Smooth muscle cell (in vitro differentiated cells): ENCODE measurements at regions not wholly inside any gene's neighbourhood (a gene's known extent, or its start where the extent isn't known, plus 50 kb on each side); places are given as distances from the start of the nearest gene placed in this dataset.

Source experiments
- DNase-seq: peaks from one replicate; lab custom pipeline; 2025; ENCODE audit not compliant: unreplicated experiment; lab: John Stamatoyannopoulos, UW
- H2AFZ ChIP-seq: fragments of 200-600 bp; sonication (generic); 2 replicates; pipeline ENCODE4 v1.6.0; 2016; ENCODE audit warnings: antibody characterized with exemption, low read depth, mild to moderate bottlenecking
- H3F3A ChIP-seq: fragments of 200-600 bp; sonication (generic); 2 replicates; pipeline ENCODE4 v1.6.0; 2017; ENCODE audit warnings: antibody characterized with exemption, low read depth
- H3K27ac ChIP-seq: fragments of 200-600 bp; sonication (generic); 2 replicates; pipeline ENCODE4 v1.5.1; 2016; ENCODE audit warnings: low read depth, mild to moderate bottlenecking
- H3K27me3 ChIP-seq: fragments of 200-600 bp; sonication (generic); 2 replicates; pipeline ENCODE4 v1.6.1; 2016; ENCODE audit warnings: low read depth, mild to moderate bottlenecking
- H3K36me3 ChIP-seq: fragments of 200-600 bp; sonication (generic); 2 replicates; pipeline ENCODE4 v1.5.1; 2016; ENCODE audit warnings: low read depth
- H3K4me1 ChIP-seq: fragments of 200-600 bp; sonication (generic); 2 replicates; pipeline ENCODE4 v1.5.1; 2016; ENCODE audit warnings: low read depth
- H3K4me2 ChIP-seq: fragments of 200-600 bp; sonication (generic); 2 replicates; pipeline ENCODE4 v1.6.0; 2016; ENCODE audit warnings: mild to moderate bottlenecking
- H3K4me3 ChIP-seq: fragments of 200-600 bp; sonication (generic); 2 replicates; pipeline ENCODE4 v1.5.1; 2016; ENCODE audit warnings: mild to moderate bottlenecking
- H3K79me2 ChIP-seq: fragments of 200-600 bp; sonication (generic); 2 replicates; pipeline ENCODE4 v1.6.0; 2016; ENCODE audit warnings: low read depth, mild to moderate bottlenecking
- H3K9ac ChIP-seq: fragments of 200-600 bp; sonication (generic); 2 replicates; pipeline ENCODE4 v1.6.0; 2016; ENCODE audit warnings: low read depth
- H3K9me3 ChIP-seq: fragments of 200-600 bp; sonication (generic); replicated peaks from 2 replicates; pipeline ENCODE4 v1.5.1; 2016; ENCODE audit warnings: low read depth
- H4K20me1 ChIP-seq: fragments of 200-600 bp; sonication (generic); 2 replicates; pipeline ENCODE4 v1.6.0; 2016; ENCODE audit warnings: low read depth
- CTCF ChIP-seq: fragments of 200-600 bp; sonication (generic); IDR thresholded peaks from 2 replicates; pipeline ENCODE4 v1.5.1; 2017; ENCODE audit warnings: borderline replicate concordance, mild to moderate bottlenecking, antibody characterized with exemption; ENCODE audit not compliant: insufficient read depth, poor library complexity, severe bottlenecking
- WGBS: methylation state at CpG from one replicate; pipeline ENCODE4 v1.1.7; 2016; ENCODE audit warnings: low lambda C conversion rate; 5-methylcytosine and 5-hydroxymethylcytosine counted together

GRCh38 chr10:130512936-130513335, 376.7 kb downstream of the GLRX3 start:
- Histone ChIP-seq H3K4me1 (no peaks in the 10 kb centered on the region), H3K27me3 (no peaks in the 10 kb centered on the region), H3K9me3 (no peaks in the 10 kb centered on the region), H4K20me1 (no peaks in the 10 kb centered on the region), H3F3A (no peaks in the 10 kb centered on the region), H3K4me3 (no peak overlapping the region), H3K79me2 (no peaks in the 10 kb centered on the region), H2AFZ (no peak overlapping the region), H3K27ac (no peak overlapping the region), H3K36me3 (no peaks in the 10 kb centered on the region), H3K9ac (no peak overlapping the region), H3K4me2 (no peak overlapping the region)
- TF ChIP-seq CTCF: no peak
- no peak for DNase-seq
- WGBS: 83% methylated on average over 1 of the region's 1 CpG

GRCh38 chr10:130513686-130514476, 377.7 kb downstream of the GLRX3 start:
- no peaks in the 10 kb centered on the region for H3K9me3 ChIP-seq
- no peak overlapping the region for H3K27ac ChIP-seq
- no peak for TF ChIP-seq CTCF
- 87% methylated on average over 13 of the region's 13 CpGs for WGBS
- H3K79me2 ChIP-seq: no peaks in the 10 kb centered on the region
- DNase-seq: no peak
- H3K4me3 ChIP-seq: no peak overlapping the region
- no peaks in the 10 kb centered on the region for H3K27me3 ChIP-seq
- H3K4me1 ChIP-seq: no peaks in the 10 kb centered on the region
- no peak overlapping the region for H3K4me2 ChIP-seq
- no peaks in the 10 kb centered on the region for H3F3A ChIP-seq
- no peaks in the 10 kb centered on the region for H3K36me3 ChIP-seq
- no peak overlapping the region for H2AFZ ChIP-seq
- H4K20me1 ChIP-seq: no peaks in the 10 kb centered on the region
- H3K9ac ChIP-seq: no peak overlapping the region

- H3K4me2 ChIP-seq: no peak overlapping the region
- no peak for TF ChIP-seq CTCF
- H3K4me3 ChIP-seq: no peak overlapping the region
- no peak for DNase-seq
- H3K36me3 ChIP-seq: no peaks in the 10 kb centered on the region
- no peaks in the 10 kb centered on the region for H3K9me3 ChIP-seq
- H3K4me1 ChIP-seq: no peaks in the 10 kb centered on the region
- no peaks in the 10 kb centered on the region for H3K27me3 ChIP-seq
- H2AFZ ChIP-seq: no peak overlapping the region
- no peak overlapping the region for H3K9ac ChIP-seq
- no peaks in the 10 kb centered on the region for H4K20me1 ChIP-seq
- no peak overlapping the region for H3K27ac ChIP-seq
- no peaks in the 10 kb centered on the region for H3F3A ChIP-seq
- H3K79me2 ChIP-seq: no peaks in the 10 kb centered on the region
- 84% methylated on average over 6 of the region's 6 CpGs for WGBS
These were observed 379.5 kb downstream of the GLRX3 start for GRCh38 chr10:130515670-130516069.
